ENCODE measurements at regions not wholly inside any gene's neighbourhood (a gene's known extent, or its start where the extent isn't known, plus 50 kb on each side); places are given as distances from the start of the nearest gene placed in this dataset.
"Not testable (repeated sequence)": the region's sequence is repeated elsewhere in the genome, so short reads cannot be mapped to it uniquely, and the experiment has no call there.

DNA sequence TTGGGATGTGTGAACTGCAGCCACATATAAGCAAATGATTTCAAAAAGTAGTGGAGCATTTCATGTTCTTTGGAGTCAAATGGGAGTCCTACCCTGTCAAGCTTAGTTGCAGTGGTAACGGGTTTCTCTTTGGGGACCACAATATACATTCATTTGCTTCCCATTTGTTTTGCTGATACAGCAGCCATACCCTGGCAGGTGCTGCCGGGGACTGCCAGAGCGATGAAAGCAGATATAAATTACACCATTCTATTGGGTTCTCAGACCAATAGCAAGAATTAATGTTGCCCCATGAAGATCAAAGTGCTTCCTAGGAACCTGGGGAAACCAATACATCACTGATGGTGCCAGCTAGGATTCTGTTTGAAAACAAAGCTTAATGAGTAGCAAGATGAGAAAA is 1621.5 kb upstream of the FLRT2 start:
- DNase-seq (ENCODE audit: extremely low read depth, low read depth, low spot score): no peak

DNA sequence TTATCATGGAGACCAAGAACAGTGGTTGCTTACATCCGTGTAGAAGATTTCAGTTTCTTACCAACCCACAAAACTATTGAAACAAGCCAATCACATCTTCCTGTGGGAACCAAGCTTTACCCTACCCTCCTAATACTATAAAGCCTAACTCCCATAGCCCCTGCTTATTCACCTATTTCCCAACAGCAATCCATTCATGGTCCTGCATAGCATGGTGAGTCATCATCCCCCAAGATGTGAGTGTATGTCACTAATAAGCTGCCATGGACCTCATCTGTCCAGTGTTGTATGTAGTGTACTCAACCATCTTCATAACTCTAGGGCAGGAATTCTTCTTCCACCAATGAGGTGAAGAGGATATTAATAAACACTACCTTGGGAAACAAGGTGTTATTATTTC is 1620.4 kb upstream of the FLRT2 start:
- DNase-seq (ENCODE audit: extremely low read depth, low read depth, low spot score): no peak

DNA sequence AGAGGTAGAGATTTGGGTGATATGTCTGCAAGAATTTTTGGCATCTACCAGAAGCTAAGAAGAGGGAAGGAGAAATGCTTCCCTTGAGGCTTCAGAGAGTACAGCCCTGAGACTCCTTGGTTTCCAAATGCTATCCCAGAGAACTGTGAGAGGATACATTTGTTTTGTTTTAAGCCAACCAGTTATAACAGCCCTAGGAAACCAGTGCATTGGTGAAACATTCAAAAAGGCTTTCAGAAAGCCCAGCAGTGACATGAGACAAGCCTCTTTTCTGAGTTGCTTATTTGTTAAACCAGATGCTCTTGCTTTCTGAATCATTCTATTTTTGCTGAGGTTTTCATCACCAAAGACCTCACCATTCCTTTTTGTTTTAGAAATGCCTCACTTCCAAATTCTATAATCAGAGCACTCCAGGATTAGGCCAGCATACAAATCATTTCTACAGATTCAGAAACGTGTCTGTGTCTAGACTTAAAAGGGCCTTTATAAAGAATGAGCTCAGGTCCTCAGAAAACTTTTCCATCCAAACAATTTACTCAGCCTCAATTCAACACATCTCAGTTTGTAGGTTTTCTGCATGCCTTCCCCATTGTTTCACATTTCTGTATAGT is 1617.8 kb upstream of the FLRT2 start:
- no peak for DNase-seq (ENCODE audit: extremely low read depth, low read depth, low spot score)

DNA sequence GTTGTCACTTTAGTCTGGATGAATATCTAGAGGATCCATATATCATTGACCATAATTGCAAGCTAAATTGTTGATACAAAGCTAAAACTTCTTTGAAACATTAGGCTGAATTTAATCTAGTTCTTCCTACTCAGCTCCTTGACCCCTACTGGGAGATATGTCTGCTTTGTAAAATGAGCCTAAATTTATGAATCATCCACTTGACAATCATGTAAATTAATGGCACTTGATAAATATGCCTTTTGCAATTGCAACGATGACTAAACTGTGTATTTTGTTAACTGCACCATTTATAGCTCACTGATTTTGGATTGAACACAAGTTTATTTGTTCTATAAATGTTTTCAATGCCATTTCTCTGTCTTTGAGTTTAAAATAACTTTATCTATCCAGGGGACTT is 1616.5 kb upstream of the FLRT2 start:
- DNase-seq (ENCODE audit: extremely low read depth, low read depth, low spot score): no peak

DNA sequence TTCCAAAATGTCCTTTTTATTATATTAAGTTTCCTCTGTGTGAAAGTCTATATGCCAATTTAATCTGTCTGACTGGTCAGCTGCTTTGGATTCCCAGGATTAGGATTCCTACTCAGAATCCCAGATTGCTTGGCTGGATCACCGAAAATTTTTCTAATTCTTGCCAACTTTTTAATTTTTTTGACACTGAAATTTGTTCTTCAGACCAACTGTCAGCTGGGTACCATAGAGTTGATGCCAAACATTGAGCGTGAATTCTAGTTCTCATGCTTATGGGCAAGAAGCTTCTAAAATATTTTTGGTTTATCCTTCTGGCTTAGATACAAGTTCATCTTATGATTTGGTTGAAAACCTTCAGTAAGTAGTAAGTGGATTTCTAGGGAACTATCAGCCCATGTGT is 1611.4 kb upstream of the FLRT2 start:
- DNase-seq (ENCODE audit: extremely low read depth, low read depth, low spot score): no peak

DNA sequence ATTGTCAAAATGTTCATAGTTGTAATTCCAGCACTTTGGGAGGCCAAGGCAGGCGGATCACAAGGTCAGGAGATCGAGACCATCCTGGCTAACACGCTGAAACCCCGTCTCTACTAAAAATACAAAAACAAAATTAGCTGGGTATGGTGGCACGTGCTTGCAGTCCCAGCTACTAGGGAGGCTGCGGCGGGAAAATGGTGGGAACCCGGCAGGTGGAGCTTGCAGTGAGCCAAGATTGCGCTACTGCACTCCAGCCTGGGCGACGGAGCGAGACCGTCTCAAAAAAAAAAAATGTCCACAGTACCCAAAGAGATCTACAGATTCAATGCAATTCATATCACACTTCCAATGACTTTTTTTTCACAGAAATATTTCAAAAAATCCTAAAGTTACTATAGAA is 1610.3 kb upstream of the FLRT2 start:
- not testable (repeated sequence) for DNase-seq (ENCODE audit: extremely low read depth, low read depth, low spot score)

DNA sequence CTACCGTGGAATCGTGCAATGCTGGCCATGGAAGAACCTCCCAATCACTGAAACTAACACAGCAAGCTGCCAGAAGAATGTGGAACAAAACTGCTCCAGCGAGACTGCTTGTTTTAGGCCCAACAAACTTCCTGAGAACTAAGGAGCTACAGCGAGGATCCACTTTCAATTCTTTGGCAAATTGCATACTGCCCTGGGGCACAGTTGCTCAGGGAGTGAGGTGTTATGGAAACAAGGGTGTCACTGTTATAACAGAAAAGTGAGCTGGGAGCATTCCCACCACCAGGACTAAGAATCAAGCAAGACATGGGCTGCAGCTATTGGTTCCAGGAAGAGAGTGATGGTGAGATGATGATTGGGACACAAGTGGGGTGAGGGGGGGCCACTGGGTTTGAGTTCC is 1606.1 kb upstream of the FLRT2 start:
- no peak for DNase-seq (ENCODE audit: extremely low read depth, low read depth, low spot score)

DNA sequence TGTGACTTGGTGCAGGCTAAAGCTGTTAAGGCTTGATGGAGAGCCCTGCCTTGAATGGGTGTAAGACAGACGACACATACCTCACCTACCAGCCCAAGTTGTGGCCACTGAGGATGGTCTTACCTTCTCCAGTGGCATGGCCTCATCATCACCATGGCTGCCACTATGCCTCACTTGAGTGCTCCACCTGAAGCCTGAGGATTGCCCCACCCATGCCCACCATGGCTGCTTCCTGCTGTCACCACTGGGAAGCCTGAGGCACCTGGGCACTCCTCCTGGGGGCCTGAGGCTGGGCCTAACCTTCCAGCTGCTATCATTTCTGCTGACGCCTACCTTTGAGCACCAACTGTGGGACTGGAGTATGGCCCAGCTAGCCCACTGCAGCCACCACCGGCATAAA is 1605.7 kb upstream of the FLRT2 start:
- no peak for DNase-seq (ENCODE audit: extremely low read depth, low read depth, low spot score)

DNA sequence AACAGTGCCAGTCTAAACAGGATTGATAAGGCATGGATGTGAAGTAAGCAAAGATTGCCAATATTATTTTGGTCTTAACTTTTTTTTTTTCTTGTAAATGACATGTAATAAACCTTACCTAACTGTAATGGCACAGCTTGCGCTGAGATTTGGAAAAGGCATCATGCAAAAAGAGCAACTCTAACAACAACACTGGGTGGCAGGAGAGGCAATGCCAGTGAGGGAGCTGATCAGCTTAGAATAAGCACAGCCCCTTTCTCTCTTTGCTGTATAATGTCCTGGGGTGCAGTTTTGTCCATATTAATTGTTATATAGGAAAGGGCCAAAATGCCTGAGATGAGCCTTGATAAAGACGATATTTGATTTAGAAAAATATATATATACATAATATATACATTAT is 1589.7 kb upstream of the FLRT2 start:
- DNase-seq (ENCODE audit: extremely low read depth, low read depth, low spot score): no peak

DNA sequence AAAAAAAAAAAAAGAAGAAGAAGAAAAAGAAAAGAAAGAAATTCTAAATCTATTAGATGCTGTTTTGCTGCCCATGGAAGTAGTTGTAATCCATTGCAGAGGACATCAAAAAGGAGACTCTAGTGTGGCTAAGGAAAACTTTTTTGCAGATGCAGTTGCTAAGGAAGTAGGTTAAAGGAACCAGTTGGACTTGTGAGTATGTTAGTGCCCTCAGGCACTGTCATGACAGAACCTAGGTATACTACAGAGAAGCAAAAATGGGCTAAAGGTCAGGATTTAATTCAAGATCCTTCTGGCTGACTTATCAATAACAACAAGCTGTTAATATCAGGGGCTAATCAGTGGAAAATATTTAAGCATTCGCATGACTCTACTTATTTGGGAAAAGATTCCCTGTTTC is 1571.6 kb upstream of the FLRT2 start:
- DNase-seq (ENCODE audit: extremely low read depth, low read depth, low spot score): no peak

DNA sequence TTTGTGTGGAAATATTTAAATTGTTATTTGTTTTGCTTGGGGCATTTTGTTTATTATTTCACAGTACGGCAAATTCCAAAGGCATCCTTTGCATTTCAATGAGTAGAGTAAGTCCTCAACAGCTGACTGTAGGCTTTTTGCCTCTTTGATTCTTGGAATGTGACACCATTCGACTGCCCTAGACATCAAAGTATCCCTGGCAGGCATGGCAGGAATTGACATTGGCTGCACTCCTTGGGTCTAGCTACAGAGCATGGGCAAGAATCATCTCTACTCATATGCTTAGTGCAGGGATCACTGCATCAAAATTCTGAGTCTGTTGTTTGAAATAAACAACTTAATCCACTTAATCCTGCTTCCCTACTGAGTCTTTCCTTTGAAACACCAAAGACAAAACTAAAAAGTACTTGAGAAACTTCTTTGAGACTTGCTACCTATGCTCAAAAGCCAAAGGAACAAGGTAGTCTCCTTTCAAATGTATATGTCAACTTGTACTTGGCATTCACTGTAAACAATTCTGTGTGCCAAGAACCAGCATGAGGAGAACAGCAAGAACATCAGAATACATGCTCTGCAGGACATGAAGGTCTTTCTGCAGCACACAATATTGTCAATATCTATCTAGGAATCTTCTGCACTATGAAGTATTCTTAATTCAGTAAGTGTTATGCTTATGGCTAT is 1569.0 kb upstream of the FLRT2 start:
- no peak for DNase-seq (ENCODE audit: extremely low read depth, low read depth, low spot score)

DNA sequence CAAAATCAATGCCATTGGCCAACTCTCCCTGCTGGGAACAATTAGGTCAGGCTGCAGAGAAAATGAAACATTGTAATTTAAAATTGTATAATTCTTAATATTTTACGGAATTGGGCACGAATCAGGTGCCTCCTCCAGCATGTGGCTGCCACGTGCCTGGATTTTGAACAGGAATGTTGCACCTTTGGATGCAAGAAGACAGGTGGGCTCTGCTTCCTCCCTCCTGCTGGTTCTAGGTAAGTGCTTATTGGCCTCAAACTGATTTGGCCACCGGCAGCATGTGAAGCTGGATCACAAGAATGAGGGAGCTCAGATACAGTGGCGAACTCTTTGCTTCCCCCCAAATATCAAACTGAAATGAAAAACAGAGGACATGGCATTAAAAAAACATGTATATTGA is 1559.9 kb upstream of the FLRT2 start:
- no peak for DNase-seq (ENCODE audit: extremely low read depth, low read depth, low spot score)

DNA sequence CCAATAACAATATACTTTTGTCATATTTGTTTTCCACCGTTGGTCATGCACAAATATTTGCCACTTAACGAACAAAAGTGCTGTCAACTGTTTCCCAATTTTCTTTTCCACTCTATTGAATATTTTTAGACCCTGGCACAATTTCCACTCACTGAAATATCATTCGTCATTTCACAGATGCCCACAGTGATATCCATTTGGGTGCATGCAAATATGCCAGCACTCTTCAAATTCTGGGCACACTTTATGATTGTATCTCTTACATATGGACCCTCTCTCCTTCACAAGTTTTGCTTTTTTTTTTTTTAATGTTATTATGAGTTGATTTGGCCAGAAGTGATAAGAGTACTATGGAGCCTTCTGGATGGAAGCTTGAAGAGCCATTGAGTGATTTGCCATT is 1557.3 kb upstream of the FLRT2 start:
- DNase-seq (ENCODE audit: extremely low read depth, low read depth, low spot score): no peak

DNA sequence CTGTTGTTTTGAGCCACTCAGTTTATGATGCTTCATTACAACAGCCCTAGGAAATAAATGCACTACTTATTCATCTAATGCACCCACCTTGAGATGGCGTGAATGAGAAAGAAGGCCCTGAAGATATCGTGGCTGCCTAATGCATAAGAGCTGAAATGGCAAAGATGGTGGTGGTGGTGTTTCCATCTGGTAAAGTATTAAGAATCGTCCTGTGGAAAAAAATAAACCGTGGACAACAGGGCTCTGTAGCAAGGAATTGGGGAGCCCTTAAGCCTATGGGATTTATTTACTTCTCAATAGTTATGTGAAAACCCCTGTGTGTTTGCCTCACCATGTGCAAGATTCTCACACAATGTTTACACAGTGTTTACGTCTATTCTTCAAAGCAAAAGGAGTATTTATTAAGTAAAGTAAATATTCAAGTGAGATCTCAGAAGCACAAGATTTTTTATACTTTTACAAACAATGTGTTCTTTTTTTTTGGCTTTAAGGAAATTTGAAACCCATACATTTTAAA is 1555.2 kb upstream of the FLRT2 start:
- no peak for DNase-seq (ENCODE audit: extremely low read depth, low read depth, low spot score)

DNA sequence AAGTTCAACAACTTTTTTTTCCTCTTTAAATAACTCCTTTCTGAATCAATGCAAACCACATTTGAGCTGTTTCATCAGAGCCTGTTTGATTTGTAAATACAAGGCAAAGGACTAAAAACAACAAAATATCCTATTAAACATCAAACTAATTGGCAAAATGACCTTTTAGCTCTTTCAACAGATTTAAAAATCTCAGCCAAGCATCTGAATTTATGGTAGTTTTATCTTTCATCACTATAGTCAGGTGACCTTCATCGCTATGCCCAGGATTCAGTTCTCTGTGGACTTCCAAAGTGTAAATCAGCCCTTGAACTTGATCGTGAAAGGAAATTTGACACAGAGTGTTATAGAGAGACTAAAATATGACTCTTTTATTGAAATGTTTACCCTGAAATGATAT is 1554.5 kb upstream of the FLRT2 start:
- no peak for DNase-seq (ENCODE audit: extremely low read depth, low read depth, low spot score)

DNA sequence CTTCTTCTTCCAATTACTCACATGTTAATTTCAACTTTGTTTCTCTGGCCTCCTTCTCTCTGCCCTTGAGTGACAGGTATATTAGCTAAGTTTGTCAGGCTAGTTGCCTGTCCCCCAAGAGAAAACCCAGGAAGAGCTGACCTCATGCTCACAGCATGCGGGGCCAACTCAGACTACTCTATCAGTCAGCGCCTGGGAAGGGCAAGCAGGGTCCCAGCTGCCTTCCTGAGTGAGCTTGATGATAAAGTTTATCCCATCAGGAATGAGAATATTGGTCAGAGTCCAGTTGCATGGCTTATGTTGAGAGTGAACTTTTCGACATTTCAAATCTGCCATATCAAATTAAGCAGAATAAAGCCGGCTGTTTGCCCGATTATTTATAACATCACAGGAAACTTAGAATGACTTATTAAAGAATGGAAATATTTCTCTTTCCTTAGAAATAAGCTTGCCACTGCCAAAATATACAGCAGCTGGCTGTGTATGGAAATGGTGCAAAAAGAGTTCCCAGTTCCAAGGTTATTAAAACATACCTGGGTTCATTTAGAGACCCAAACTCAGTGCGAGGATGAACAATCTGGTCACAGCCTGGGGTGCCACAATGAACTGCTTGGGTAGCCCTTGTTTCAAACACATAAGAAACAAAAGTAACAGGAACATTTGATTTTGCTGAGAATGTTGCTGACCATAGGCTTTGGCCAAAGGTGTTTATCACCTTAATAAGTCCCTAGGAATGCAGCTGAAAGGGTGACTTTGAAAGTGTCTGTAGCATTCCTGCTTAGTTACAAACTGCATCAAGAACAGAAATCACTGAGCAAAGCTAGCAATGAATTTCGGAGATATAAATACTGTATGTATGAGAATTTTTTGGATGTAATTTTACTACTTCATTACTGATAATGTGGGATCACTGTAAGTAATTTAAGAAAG is 1553.8 kb upstream of the FLRT2 start:
- peak; percentile 25 for DNase-seq (ENCODE audit: extremely low read depth, low read depth, low spot score)

DNA sequence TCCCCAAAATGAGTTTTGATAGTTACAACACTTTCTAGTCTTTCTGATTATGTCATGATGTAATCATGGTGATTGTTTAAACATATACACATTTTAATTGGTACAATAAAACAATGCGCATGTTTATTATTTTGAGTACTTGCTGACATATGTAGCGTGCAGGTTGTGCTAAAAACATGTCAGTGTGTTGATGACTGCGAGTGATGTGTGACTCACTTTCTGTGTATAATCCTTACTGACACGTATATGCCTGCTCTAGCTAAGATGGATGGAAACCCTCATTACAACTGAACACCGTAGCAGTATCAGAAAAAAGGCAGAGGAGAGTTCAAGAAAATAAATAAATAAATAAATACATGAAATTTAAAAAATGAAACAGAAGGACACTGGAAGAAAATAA is 1552.4 kb upstream of the FLRT2 start:
- no peak for DNase-seq (ENCODE audit: extremely low read depth, low read depth, low spot score)

DNA sequence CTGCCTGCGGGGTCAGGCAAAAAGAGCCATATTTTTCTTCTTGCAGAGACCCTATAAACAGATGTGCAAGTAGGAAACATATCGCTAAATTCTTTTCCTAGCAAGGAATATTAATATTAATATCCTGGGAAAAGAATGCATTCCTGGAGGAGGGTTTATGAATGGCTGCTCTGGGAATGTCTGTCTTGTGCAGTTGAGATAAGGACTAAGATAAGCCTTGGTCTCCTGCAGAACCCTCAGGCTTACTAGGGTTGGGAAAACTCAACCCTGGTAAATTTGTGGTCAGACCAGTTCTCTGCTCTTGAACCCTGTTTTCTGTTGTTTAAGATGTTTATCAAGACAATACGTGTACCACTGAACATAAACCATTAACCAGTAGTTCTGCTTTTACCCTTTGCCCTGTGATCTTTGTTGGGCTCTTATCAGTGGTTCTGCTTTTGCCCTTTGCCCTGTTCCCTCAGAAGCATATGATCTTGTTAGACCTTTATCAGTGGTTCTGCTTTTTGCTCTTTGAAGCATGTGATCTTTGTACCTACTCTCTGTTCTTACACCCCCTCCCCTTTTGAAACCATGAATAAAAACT is 1548.2 kb upstream of the FLRT2 start:
- not testable (repeated sequence) for DNase-seq (ENCODE audit: extremely low read depth, low read depth, low spot score)

DNA sequence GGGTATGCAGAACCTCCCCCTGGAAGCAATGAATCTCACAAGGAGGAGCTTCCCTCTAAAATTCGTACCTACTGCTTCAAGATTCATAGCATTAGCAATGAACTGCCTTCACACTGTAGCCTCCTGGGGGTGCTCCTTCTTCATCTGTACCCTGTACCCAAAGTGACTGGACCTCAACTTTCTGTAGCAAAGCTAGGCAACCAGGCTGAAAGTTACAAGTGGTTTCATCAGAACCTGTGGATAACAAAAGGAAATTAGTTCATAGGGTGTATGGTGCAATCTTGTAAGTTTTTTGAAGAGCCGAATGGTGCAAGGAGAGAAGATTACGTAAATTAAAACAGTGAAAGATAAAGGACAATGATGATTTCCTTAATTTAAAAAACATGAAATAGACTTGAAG is 1541.7 kb upstream of the FLRT2 start:
- DNase-seq (ENCODE audit: extremely low read depth, low read depth, low spot score): no peak

DNA sequence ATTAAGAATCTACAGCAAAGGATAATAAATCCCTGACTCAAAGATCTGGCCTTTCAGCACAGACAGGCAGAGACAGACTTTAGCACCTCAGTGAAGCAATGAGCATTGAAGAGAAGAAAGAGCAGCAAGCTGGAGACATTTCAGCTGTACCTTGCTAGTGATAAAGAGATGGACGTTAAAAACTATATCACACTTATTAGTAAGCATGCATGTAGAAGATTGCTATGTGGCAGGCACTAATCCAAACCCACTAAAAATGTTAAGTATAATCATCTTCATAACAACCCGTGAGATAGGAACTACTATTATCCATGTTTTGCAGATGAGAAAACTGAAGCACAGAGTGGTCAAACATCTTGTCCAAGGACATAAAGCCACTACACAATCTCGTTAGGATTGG is 1538.3 kb upstream of the FLRT2 start:
- no peak for DNase-seq (ENCODE audit: extremely low read depth, low read depth, low spot score)

DNA sequence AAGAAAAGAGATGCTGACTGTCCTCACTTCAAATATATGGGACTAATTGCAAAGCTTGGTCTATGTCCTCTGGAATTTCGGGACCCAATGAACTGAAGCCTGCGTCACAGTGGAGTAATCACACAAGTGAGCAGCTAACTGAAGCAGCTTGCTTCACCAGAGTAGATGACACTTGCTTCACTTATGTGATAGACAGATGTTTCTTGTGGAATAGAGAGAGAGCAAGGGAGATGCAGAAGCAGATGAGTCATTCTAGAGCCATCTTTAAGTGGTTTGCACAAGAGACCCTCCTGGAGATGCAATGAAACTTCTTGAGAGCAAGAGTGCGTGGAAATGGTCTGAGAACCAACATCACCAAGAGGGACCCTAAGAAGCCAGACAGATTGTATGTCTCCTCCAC is 1537.1 kb upstream of the FLRT2 start:
- no peak for DNase-seq (ENCODE audit: extremely low read depth, low read depth, low spot score)

All from glomerular endothelial cell (primary cell).